RWPE1 (cell line): ENCODE measurements at regions not wholly inside any gene's neighbourhood (a gene's known extent, or its start where the extent isn't known, plus 50 kb on each side); places are given as distances from the start of the nearest gene placed in this dataset.

Experiments
- CTCF ChIA-PET: fragments of 350-600 bp; sonication (Branson Sonifier 250); formaldehyde crosslinking; extraction: SDS; loops from one replicate; lab custom pipeline; 2021; lab: Yijun Ruan, JAX
- POLR2A ChIA-PET: fragments of 400-600 bp; formaldehyde crosslinking; extraction: SDS; loops from one replicate; lab custom pipeline; 2020; ENCODE audit warnings: antibody characterized with exemption; ENCODE audit not compliant: low non-redundant PET; lab: Yijun Ruan, JAX
- DNase-seq: peaks from one replicate; pipeline ENCODE4 v3.0.0; 2012; ENCODE audit warnings: low spot score
- H3K27ac ChIP-seq: fragments of 450-650 bp; 2 replicates; pipeline ENCODE4 v1.5.1; 2017
- CTCF ChIP-seq: fragments of 450-650 bp; conservative IDR thresholded peaks from 2 replicates; pipeline ENCODE4 v1.5.1; 2017; ENCODE audit warnings: low read depth, mild to moderate bottlenecking

GRCh38 chr15:31453558-31454318, 127.1 kb downstream of the KLF13 start:
- POLR2A ChIA-PET, result no interaction called here
- TF ChIP-seq CTCF, result no peak
- DNase-seq, result no peak
- no peak overlapping the region for H3K27ac ChIP-seq
- CTCF ChIA-PET, result interaction anchor here (0.6 kb wide), 1 partner anchor 37 kb away, joined by 3 read pairs; no protein-coding TSS in a partner anchor

GRCh38 chr15:31455499-31455898, 128.9 kb downstream of the KLF13 start:
- TF ChIP-seq CTCF, result no peak
- CTCF ChIA-PET, result no interaction called here
- DNase-seq, result no peak
- H3K27ac ChIP-seq, result no peak overlapping the region
- POLR2A ChIA-PET, result no interaction called here

- TF ChIP-seq CTCF, result no peak
- peak overlapping the region; percentile 89 for H3K27ac ChIP-seq
- no peak for DNase-seq
- ChIA-PET POLR2A (interaction anchor here (0.6 kb wide), 1 partner anchor 44 kb away, joined by 3 read pairs; no protein-coding TSS in a partner anchor), CTCF (no interaction called here)
Measured at GRCh38 chr15:31456354-31457060, 129.9 kb downstream of the KLF13 start.

GRCh38 chr15:31457161-31457560, 130.5 kb downstream of the KLF13 start:
- CTCF ChIA-PET, result interaction anchor here (0.7 kb wide), 1 partner anchor 9 kb away, joined by 3 read pairs; no protein-coding TSS in a partner anchor
- POLR2A ChIA-PET, result no interaction called here
- no peak for TF ChIP-seq CTCF
- DNase-seq, result peak; percentile 48
- H3K27ac ChIP-seq, result peak overlapping the region; percentile 89

- no peak for TF ChIP-seq CTCF
- CTCF ChIA-PET, result interaction anchor here (0.7 kb wide), 1 partner anchor 8 kb away, joined by 3 read pairs; no protein-coding TSS in a partner anchor
- H3K27ac ChIP-seq, result peak overlapping the region; percentile 89
- POLR2A ChIA-PET, result no interaction called here
- peak; percentile 72 for DNase-seq
Measured at GRCh38 chr15:31457631-31458526, 131.2 kb downstream of the KLF13 start.
